Endothelial cell of umbilical vein (primary cell): ENCODE measurements at regions not wholly inside any gene's neighbourhood (a gene's known extent, or its start where the extent isn't known, plus 50 kb on each side); places are given as distances from the start of the nearest gene placed in this dataset.

Experiments used
- CTCF ChIP-seq, 2 donors: IDR thresholded peaks; 1 replicate in 1 of 2; 2 replicates in 1 of 2; pipeline ENCODE4 v1.5.1; 2011; ENCODE audit warnings: low read length in 2 of 2, mild to moderate bottlenecking in 2 of 2, moderate library complexity in 2 of 2, control low read depth in 1 of 2, inconsistent platforms in 1 of 2, low read depth in 1 of 2; ENCODE audit not compliant: insufficient read depth in 1 of 2; ENCODE audit errors: extremely low read depth in 1 of 2
- EZH2 ChIP-seq: IDR thresholded peaks from 2 replicates; pipeline ENCODE4 v1.6.1; 2012; ENCODE audit warnings: borderline replicate concordance, low read depth, mild to moderate bottlenecking, moderate library complexity, low read length, inconsistent platforms; ENCODE audit not compliant: severe bottlenecking
- FOS ChIP-seq: IDR thresholded peaks from 2 replicates; pipeline ENCODE4 v1.6.1; 2011; ENCODE audit warnings: mild to moderate bottlenecking, low read length, moderate library complexity, borderline replicate concordance; ENCODE audit not compliant: insufficient read depth
- JUN ChIP-seq: IDR thresholded peaks from 2 replicates; pipeline ENCODE4 v1.6.1; 2011; ENCODE audit warnings: borderline replicate concordance, low read depth; ENCODE audit not compliant: insufficient read length, insufficient read depth
- MAX ChIP-seq: IDR thresholded peaks from 2 replicates; pipeline ENCODE4 v1.6.1; 2011; ENCODE audit not compliant: insufficient read depth, insufficient read length
- POLR2A ChIP-seq: IDR thresholded peaks from 2 replicates; pipeline ENCODE4 v1.6.1; 2012; ENCODE audit warnings: low read depth, mild to moderate bottlenecking, control low read depth, low read length
- POLR2AphosphoS5 ChIP-seq: IDR thresholded peaks from 2 replicates; pipeline ENCODE4 v1.6.1; 2012; ENCODE audit warnings: low read depth, mild to moderate bottlenecking, control low read depth, low read length, moderate library complexity; ENCODE audit not compliant: insufficient read depth

DNA sequence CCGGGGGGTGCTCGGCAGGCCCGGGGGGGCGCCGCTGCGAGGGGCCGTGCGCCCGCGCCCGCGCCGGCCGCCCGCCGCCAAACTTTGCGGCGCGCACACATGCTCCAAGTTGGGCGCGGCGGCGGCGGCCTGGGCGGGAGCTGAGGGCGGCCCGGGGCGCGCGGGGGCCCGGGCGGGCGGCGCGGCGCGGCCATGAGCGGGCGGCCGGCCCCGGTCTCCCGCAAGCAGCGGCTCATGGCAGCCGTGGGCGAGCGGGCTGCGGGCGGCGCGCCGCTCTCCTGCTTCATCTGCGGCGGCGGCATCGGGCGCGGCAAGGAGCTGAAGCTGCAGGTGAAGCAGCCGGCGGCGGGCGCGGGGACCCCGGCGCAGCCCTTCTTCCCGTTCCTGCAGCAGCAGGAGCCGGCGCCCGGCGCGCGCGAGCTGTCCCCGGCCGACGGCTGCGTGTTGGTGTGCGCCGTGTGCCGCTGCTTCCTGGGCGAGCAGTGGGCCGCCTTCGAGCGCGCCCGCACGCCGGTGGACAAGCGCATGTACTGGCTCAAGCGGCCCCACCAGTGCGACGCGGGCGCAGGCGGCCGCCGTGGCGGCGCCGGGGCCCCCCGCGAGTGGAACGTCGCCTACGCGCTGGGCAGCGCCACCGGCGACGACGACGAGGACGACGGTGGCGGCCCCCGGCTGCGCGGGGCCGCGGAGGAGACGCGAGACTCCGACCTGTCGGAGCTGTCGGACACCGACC lies 57.2 kb upstream of the CIBAR2 start:
- TF ChIP-seq MAX (no peak), POLR2AphosphoS5 (no peak), CTCF (IDR thresholded peaks at IDR 0.05; ENCODE audit: extremely low read depth in 1 of 2, insufficient read depth in 1 of 2, low read depth in 1 of 2, low read length in 2 of 2) (no peak), POLR2A (no peak), FOS (no peak), JUN (no peak), EZH2 (no peak)
